ENCODE measurements at regions not wholly inside any gene's neighbourhood (a gene's known extent, or its start where the extent isn't known, plus 50 kb on each side); places are given as distances from the start of the nearest gene placed in this dataset.

GRCh38 chr22:48287031-48287430, 1524.6 kb downstream of the TBC1D22A start:
- no peak for TF ChIP-seq CTCF (conservative IDR thresholded peaks at IDR 0.05; ENCODE audit: low read depth, low read length)
- no peak for TF ChIP-seq EZH2phosphoT487 (IDR thresholded peaks at IDR 0.05; ENCODE audit: borderline replicate concordance, low read length)

Measured in PC-3 (cell line).